ENCODE measurements at regions not wholly inside any gene's neighbourhood (a gene's known extent, or its start where the extent isn't known, plus 50 kb on each side); places are given as distances from the start of the nearest gene placed in this dataset.

GRCh38 chr5:6321078-6321477 is 57.3 kb downstream of the MED10 start:
- H3K4me3 Mint-ChIP-seq = no peak overlapping the region
- H3K4me1 Mint-ChIP-seq = no peaks in the 10 kb centered on the region
- ATAC-seq (replicated peaks) = no peak
- H3K27ac Mint-ChIP-seq = no peak overlapping the region
- H3K36me3 Mint-ChIP-seq (ENCODE audit: low read depth) = no peaks in the 10 kb centered on the region
- H3K9me3 Mint-ChIP-seq = no peaks in the 10 kb centered on the region
- no peaks in the 10 kb centered on the region for H3K27me3 Mint-ChIP-seq

GRCh38 chr5:6319116-6319515 is 59.2 kb downstream of the MED10 start:
- no peak overlapping the region for H3K4me3 Mint-ChIP-seq
- no peaks in the 10 kb centered on the region for H3K4me1 Mint-ChIP-seq
- H3K27ac Mint-ChIP-seq = no peak overlapping the region
- H3K9me3 Mint-ChIP-seq = no peaks in the 10 kb centered on the region
- ATAC-seq (replicated peaks) = no peak
- no peaks in the 10 kb centered on the region for H3K27me3 Mint-ChIP-seq
- H3K36me3 Mint-ChIP-seq (ENCODE audit: low read depth) = no peaks in the 10 kb centered on the region

GRCh38 chr5:6317116-6317798 is 61.1 kb downstream of the MED10 start:
- Mint-ChIP-seq H3K27me3 (no peaks in the 10 kb centered on the region), H3K9me3 (no peaks in the 10 kb centered on the region), H3K36me3 (ENCODE audit: low read depth) (no peaks in the 10 kb centered on the region), H3K4me1 (peaks cover 4% of the 10 kb centered on the region), H3K4me3 (no peak overlapping the region), H3K27ac (no peak overlapping the region)
- no peak for ATAC-seq (replicated peaks)

GRCh38 chr5:6315580-6315979 is 62.8 kb downstream of the MED10 start:
- no peak for ATAC-seq (replicated peaks)
- Mint-ChIP-seq H3K4me3 (no peak overlapping the region), H3K4me1 (peaks cover 4% of the 10 kb centered on the region), H3K27me3 (no peaks in the 10 kb centered on the region), H3K27ac (no peak overlapping the region), H3K36me3 (ENCODE audit: low read depth) (no peaks in the 10 kb centered on the region), H3K9me3 (no peaks in the 10 kb centered on the region)

- H3K27me3 Mint-ChIP-seq = no peaks in the 10 kb centered on the region
- H3K36me3 Mint-ChIP-seq (ENCODE audit: low read depth) = no peaks in the 10 kb centered on the region
- no peak overlapping the region for H3K4me3 Mint-ChIP-seq
- peaks cover 4% of the 10 kb centered on the region for H3K4me1 Mint-ChIP-seq
- no peaks in the 10 kb centered on the region for H3K9me3 Mint-ChIP-seq
- no peak overlapping the region for H3K27ac Mint-ChIP-seq
- no peak for ATAC-seq (replicated peaks)
Observed at GRCh38 chr5:6311568-6312501, 66.5 kb downstream of the MED10 start.

GRCh38 chr5:6309949-6310348 is 68.4 kb downstream of the MED10 start:
- Mint-ChIP-seq H3K27ac (no peak overlapping the region), H3K9me3 (no peaks in the 10 kb centered on the region), H3K27me3 (no peaks in the 10 kb centered on the region), H3K4me3 (no peak overlapping the region), H3K36me3 (ENCODE audit: low read depth) (no peaks in the 10 kb centered on the region), H3K4me1 (peaks cover 4% of the 10 kb centered on the region)
- no peak for ATAC-seq (replicated peaks)

GRCh38 chr5:6308683-6309082 is 69.7 kb downstream of the MED10 start:
- no peaks in the 10 kb centered on the region for H3K36me3 Mint-ChIP-seq (ENCODE audit: low read depth)
- no peak overlapping the region for H3K27ac Mint-ChIP-seq
- H3K4me3 Mint-ChIP-seq = no peak overlapping the region
- H3K4me1 Mint-ChIP-seq = peaks cover under 1% of the 10 kb centered on the region
- no peak for ATAC-seq (replicated peaks)
- H3K9me3 Mint-ChIP-seq = no peaks in the 10 kb centered on the region
- H3K27me3 Mint-ChIP-seq = peaks cover 3% of the 10 kb centered on the region

- Mint-ChIP-seq H3K4me1 (no peaks in the 10 kb centered on the region), H3K9me3 (no peaks in the 10 kb centered on the region), H3K27me3 (peaks cover 6% of the 10 kb centered on the region)
Observed at GRCh38 chr5:6307304-6307703, 71.0 kb downstream of the MED10 start.

GRCh38 chr5:6305853-6306252 is 72.5 kb downstream of the MED10 start:
- no peak overlapping the region for H3K4me3 Mint-ChIP-seq
- H3K36me3 Mint-ChIP-seq (ENCODE audit: low read depth) = no peaks in the 10 kb centered on the region
- H3K27me3 Mint-ChIP-seq = peaks cover 13% of the 10 kb centered on the region
- no peak for ATAC-seq (replicated peaks)
- H3K4me1 Mint-ChIP-seq = no peaks in the 10 kb centered on the region
- no peaks in the 10 kb centered on the region for H3K9me3 Mint-ChIP-seq
- no peak overlapping the region for H3K27ac Mint-ChIP-seq

More at GRCh38 chr5:6307304-6307703, 71.0 kb downstream of the MED10 start:
- Mint-ChIP-seq H3K4me3 (no peak overlapping the region), H3K36me3 (ENCODE audit: low read depth) (no peaks in the 10 kb centered on the region), H3K27ac (no peak overlapping the region)
- no peak for ATAC-seq (replicated peaks)

- Mint-ChIP-seq H3K9me3 (no peaks in the 10 kb centered on the region), H3K4me3 (no peak overlapping the region), H3K27me3 (peaks cover 13% of the 10 kb centered on the region), H3K36me3 (ENCODE audit: low read depth) (no peaks in the 10 kb centered on the region), H3K4me1 (no peaks in the 10 kb centered on the region), H3K27ac (no peak overlapping the region)
- no peak for ATAC-seq (replicated peaks)
Observed at GRCh38 chr5:6302684-6303083, 75.7 kb downstream of the MED10 start.

- Mint-ChIP-seq H3K4me3 (no peak overlapping the region), H3K27me3 (peaks cover 13% of the 10 kb centered on the region), H3K36me3 (ENCODE audit: low read depth) (no peaks in the 10 kb centered on the region), H3K4me1 (no peaks in the 10 kb centered on the region), H3K9me3 (no peaks in the 10 kb centered on the region), H3K27ac (no peak overlapping the region)
- ATAC-seq (replicated peaks) = no peak
Observed at GRCh38 chr5:6302075-6302474, 76.3 kb downstream of the MED10 start.

GRCh38 chr5:6296524-6296923 is 81.8 kb downstream of the MED10 start:
- Mint-ChIP-seq H3K4me1 (no peaks in the 10 kb centered on the region), H3K9me3 (no peaks in the 10 kb centered on the region), H3K36me3 (ENCODE audit: low read depth) (no peaks in the 10 kb centered on the region), H3K27me3 (peaks cover 6% of the 10 kb centered on the region), H3K27ac (no peak overlapping the region), H3K4me3 (no peak overlapping the region)
- no peak for ATAC-seq (replicated peaks)

- Mint-ChIP-seq H3K4me3 (no peak overlapping the region), H3K27ac (no peak overlapping the region), H3K27me3 (no peaks in the 10 kb centered on the region), H3K4me1 (no peaks in the 10 kb centered on the region), H3K9me3 (no peaks in the 10 kb centered on the region), H3K36me3 (ENCODE audit: low read depth) (no peaks in the 10 kb centered on the region)
- ATAC-seq (replicated peaks) = no peak
Observed at GRCh38 chr5:6291961-6292360, 86.4 kb downstream of the MED10 start.

GRCh38 chr5:6289239-6289638 is 89.1 kb downstream of the MED10 start:
- no peaks in the 10 kb centered on the region for H3K36me3 Mint-ChIP-seq (ENCODE audit: low read depth)

GRCh38 chr5:6287176-6287575 is 91.2 kb downstream of the MED10 start:
- no peaks in the 10 kb centered on the region for H3K4me1 Mint-ChIP-seq

More at GRCh38 chr5:6289239-6289638, 89.1 kb downstream of the MED10 start:
- Mint-ChIP-seq H3K4me3 (no peak overlapping the region), H3K4me1 (no peaks in the 10 kb centered on the region), H3K27me3 (no peaks in the 10 kb centered on the region), H3K27ac (no peak overlapping the region), H3K9me3 (no peaks in the 10 kb centered on the region)
- ATAC-seq (replicated peaks) = no peak

More at GRCh38 chr5:6287176-6287575, 91.2 kb downstream of the MED10 start:
- ATAC-seq (replicated peaks) = no peak
- no peaks in the 10 kb centered on the region for H3K36me3 Mint-ChIP-seq (ENCODE audit: low read depth)
- H3K27me3 Mint-ChIP-seq = peaks cover 3% of the 10 kb centered on the region
- no peaks in the 10 kb centered on the region for H3K9me3 Mint-ChIP-seq
- H3K4me3 Mint-ChIP-seq = no peak overlapping the region
- no peak overlapping the region for H3K27ac Mint-ChIP-seq
